ENCODE measurements at regions not wholly inside any gene's neighbourhood (a gene's known extent, or its start where the extent isn't known, plus 50 kb on each side); places are given as distances from the start of the nearest gene placed in this dataset.

DNA sequence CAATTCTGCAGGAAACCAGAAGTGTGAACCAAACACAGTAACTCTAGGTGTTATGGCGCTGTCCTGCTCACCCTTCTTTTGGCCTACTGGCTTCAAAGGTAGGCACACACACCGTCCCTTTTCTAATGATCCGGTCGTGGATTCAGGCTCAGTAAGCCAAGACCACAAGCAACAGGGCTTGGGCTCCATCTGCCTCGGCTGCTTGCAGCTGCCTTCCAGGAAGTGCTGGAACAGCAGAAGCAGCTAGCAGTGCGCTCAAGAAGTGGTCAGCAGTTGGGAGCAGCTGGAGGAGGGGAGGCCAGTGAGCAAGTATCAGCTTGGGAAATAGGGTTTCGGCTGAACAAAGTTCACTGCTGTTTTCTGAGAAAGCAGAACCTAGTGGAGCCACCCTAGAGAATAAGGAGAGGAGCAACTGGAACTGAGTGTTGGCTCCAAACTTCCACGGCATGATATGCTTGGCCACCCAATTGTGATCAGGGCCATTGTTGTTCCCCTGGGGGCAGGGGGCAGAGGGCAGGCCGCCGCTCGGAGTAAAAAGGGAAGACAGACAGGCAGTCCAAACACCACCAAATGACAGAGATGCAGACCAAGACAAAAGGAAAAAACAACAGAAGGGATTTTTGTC lies 173.4 kb downstream of the TOMM20 start:
- H3K9me3 Mint-ChIP-seq (ENCODE audit: insufficient read depth), result no peaks in the 10 kb centered on the region
- H3K27me3 ChIP-seq (replicated peaks in 1 of 4; ENCODE audit: control extremely low read depth in 1 of 4, control insufficient read depth in 3 of 4, insufficient read depth in 4 of 4, low read length in 3 of 4), result no peaks in the 10 kb centered on the region
- ATAC-seq (ENCODE audit: low read depth), result peak; percentile 59
- peak overlapping the region; percentile 6 for H3K9ac ChIP-seq (ENCODE audit: low read length)
- H3K79me2 ChIP-seq (ENCODE audit: control insufficient read depth, insufficient read depth, low read length), result no peaks in the 10 kb centered on the region
- peak overlapping the region in 1 of 5 experiments; percentile 3 for H3K4me3 ChIP-seq (ENCODE audit: control extremely low read depth in 1 of 5, extremely low read depth in 1 of 5, insufficient read depth in 1 of 5, low read depth in 2 of 5, low read length in 4 of 5)
- H3K4me3 Mint-ChIP-seq, result peak overlapping the region; percentile 78
- 0% methylated on average over 11 of the region's 11 CpGs for WGBS (ENCODE audit: insufficient coverage)
- no peaks in the 10 kb centered on the region for H3K27me3 Mint-ChIP-seq
- peak overlapping the region; percentile 57 for H2AFZ ChIP-seq (ENCODE audit: insufficient read depth, low read depth, low read length, poor library complexity, severe bottlenecking)
- H3K9me3 ChIP-seq (ENCODE audit: control extremely low read depth in 1 of 3, control insufficient read depth in 2 of 3, insufficient read depth in 1 of 3, low read length in 2 of 3), result no peaks in the 10 kb centered on the region
- TF ChIP-seq, protein P1, sequence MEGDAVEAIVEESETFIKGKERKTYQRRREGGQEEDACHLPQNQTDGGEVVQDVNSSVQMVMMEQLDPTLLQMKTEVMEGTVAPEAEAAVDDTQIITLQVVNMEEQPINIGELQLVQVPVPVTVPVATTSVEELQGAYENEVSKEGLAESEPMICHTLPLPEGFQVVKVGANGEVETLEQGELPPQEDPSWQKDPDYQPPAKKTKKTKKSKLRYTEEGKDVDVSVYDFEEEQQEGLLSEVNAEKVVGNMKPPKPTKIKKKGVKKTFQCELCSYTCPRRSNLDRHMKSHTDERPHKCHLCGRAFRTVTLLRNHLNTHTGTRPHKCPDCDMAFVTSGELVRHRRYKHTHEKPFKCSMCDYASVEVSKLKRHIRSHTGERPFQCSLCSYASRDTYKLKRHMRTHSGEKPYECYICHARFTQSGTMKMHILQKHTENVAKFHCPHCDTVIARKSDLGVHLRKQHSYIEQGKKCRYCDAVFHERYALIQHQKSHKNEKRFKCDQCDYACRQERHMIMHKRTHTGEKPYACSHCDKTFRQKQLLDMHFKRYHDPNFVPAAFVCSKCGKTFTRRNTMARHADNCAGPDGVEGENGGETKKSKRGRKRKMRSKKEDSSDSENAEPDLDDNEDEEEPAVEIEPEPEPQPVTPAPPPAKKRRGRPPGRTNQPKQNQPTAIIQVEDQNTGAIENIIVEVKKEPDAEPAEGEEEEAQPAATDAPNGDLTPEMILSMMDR (IDR thresholded peaks at IDR 0.05), result no peak
- no peak for TF ChIP-seq EZH2 (IDR thresholded peaks at IDR 0.05; ENCODE audit: borderline replicate concordance, insufficient read depth, low read depth, low read length, poor library complexity, severe bottlenecking)
- DNase-seq, result peak; percentile 52
- no peaks in the 10 kb centered on the region for H4K20me1 ChIP-seq (ENCODE audit: control insufficient read depth, insufficient read depth, low read length, poor library complexity, severe bottlenecking)
- peak overlapping the region; percentile 60 for H3K4me2 ChIP-seq (replicated peaks; ENCODE audit: low read depth, low read length, poor library complexity, severe bottlenecking)
- POLR2A ChIA-PET, result interaction anchor here (0.8 kb wide), 1 partner anchor 22 kb away, joined by 3 read pairs; no protein-coding TSS in a partner anchor
- CTCF ChIA-PET, result interaction anchor here (0.9 to 1.8 kb wide), 3 partner anchors 21 to 358 kb away, joined by 3 to 4 read pairs (median 4); no protein-coding TSS in a partner anchor
- peaks cover 42% of the 10 kb centered on the region for H3K4me1 Mint-ChIP-seq
- H3K36me3 ChIP-seq (replicated peaks in 1 of 2; ENCODE audit: control extremely low read depth in 1 of 2, control insufficient read depth in 1 of 2, extremely low read depth in 1 of 2, insufficient read depth in 2 of 2, low read length in 1 of 2), result no peaks in the 10 kb centered on the region
- peak overlapping the region; percentile 23 to 27 for H3K27ac ChIP-seq (ENCODE audit: low read length in 2 of 2)
- intact Hi-C loops (cut with micrococcal nuclease), result no loop called here
- H3K4me1 ChIP-seq (ENCODE audit: control insufficient read depth in 2 of 2, insufficient read depth in 2 of 2, low read length in 2 of 2), result peaks cover 40 to 48% of the 10 kb centered on the region in 2 donors
- peak overlapping the region; percentile 86 for H3K27ac Mint-ChIP-seq

DNA sequence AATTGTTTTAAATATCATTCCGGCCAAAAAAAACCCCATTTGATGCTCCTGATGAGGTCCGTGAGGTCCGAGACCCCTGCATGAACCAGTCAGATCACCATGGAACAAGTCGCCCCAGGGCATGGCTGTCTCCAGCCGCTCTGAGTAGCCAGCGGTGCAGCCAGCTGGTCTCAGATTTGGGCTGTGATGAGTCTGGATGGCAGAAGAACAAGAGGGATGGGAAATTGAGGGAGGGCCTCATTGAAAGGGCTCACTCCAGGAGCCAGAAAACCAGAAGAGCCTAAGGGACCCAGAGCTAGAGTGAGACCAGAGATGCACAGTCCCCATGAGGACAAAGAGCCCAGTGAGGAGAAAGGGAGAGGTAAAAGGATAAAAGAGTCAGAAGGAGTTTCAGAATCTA lies 174.0 kb downstream of the TOMM20 start:
- 98% methylated on average over 6 of the region's 6 CpGs for WGBS (ENCODE audit: insufficient coverage)
- ATAC-seq (ENCODE audit: low read depth) (no peak), DNase-seq (no peak)
- H3K36me3 ChIP-seq (replicated peaks in 1 of 2; ENCODE audit: control extremely low read depth in 1 of 2, control insufficient read depth in 1 of 2, extremely low read depth in 1 of 2, insufficient read depth in 2 of 2, low read length in 1 of 2), result no peaks in the 10 kb centered on the region
- H3K4me1 ChIP-seq (ENCODE audit: control insufficient read depth in 2 of 2, insufficient read depth in 2 of 2, low read length in 2 of 2), result peaks cover 34 to 42% of the 10 kb centered on the region in 2 donors
- Mint-ChIP-seq H3K4me1 (peaks cover 37% of the 10 kb centered on the region), H3K9me3 (ENCODE audit: insufficient read depth) (no peaks in the 10 kb centered on the region), H3K4me3 (peak overlapping the region; percentile 15), H3K27me3 (no peaks in the 10 kb centered on the region), H3K27ac (peak overlapping the region; percentile 26)
- peak overlapping the region; percentile 23 to 27 for H3K27ac ChIP-seq (ENCODE audit: low read length in 2 of 2)
- H3K4me3 ChIP-seq (ENCODE audit: control extremely low read depth in 1 of 5, extremely low read depth in 1 of 5, insufficient read depth in 1 of 5, low read depth in 2 of 5, low read length in 4 of 5), result no peak overlapping the region
- no peaks in the 10 kb centered on the region for H3K27me3 ChIP-seq (replicated peaks in 1 of 4; ENCODE audit: control extremely low read depth in 1 of 4, control insufficient read depth in 3 of 4, insufficient read depth in 4 of 4, low read length in 3 of 4)
- peak overlapping the region; percentile 60 for H3K4me2 ChIP-seq (replicated peaks; ENCODE audit: low read depth, low read length, poor library complexity, severe bottlenecking)
- peak overlapping the region; percentile 57 for H2AFZ ChIP-seq (ENCODE audit: insufficient read depth, low read depth, low read length, poor library complexity, severe bottlenecking)
- intact Hi-C loops (cut with micrococcal nuclease), result no loop called here
- ChIA-PET POLR2A (no interaction called here), CTCF (interaction anchor here (0.9 to 1.8 kb wide), 3 partner anchors 22 to 357 kb away, joined by 3 to 4 read pairs (median 4); no protein-coding TSS in a partner anchor)
- no peaks in the 10 kb centered on the region for H4K20me1 ChIP-seq (ENCODE audit: control insufficient read depth, insufficient read depth, low read length, poor library complexity, severe bottlenecking)
- no peak overlapping the region for H3K9ac ChIP-seq (ENCODE audit: low read length)
- H3K79me2 ChIP-seq (ENCODE audit: control insufficient read depth, insufficient read depth, low read length), result no peaks in the 10 kb centered on the region
- no peaks in the 10 kb centered on the region for H3K9me3 ChIP-seq (ENCODE audit: control extremely low read depth in 1 of 3, control insufficient read depth in 2 of 3, insufficient read depth in 1 of 3, low read length in 2 of 3)
- TF ChIP-seq, protein P1 (IDR thresholded peaks at IDR 0.05), result no peak
- no peak for TF ChIP-seq EZH2 (IDR thresholded peaks at IDR 0.05; ENCODE audit: borderline replicate concordance, insufficient read depth, low read depth, low read length, poor library complexity, severe bottlenecking)
